H9 (cell line): ENCODE measurements at regions not wholly inside any gene's neighbourhood (a gene's known extent, or its start where the extent isn't known, plus 50 kb on each side); places are given as distances from the start of the nearest gene placed in this dataset.
"Not testable (repeated sequence)": the region's sequence is repeated elsewhere in the genome, so short reads cannot be mapped to it uniquely, and the experiment has no call there.

ENCODE experiments used
- DNase-seq: peaks from one replicate; pipeline ENCODE4 v3.0.0-alpha.2; 2017
- H2AFZ ChIP-seq: one replicate; pipeline ENCODE4 v1.6.1; 2013; ENCODE audit warnings: mild to moderate bottlenecking, low read length, control low read depth, moderate library complexity
- H2AK5ac ChIP-seq: 2 replicates; pipeline ENCODE4 v1.6.1; 2013; ENCODE audit warnings: low read length, control low read depth, mixed read lengths; ENCODE audit not compliant: insufficient read length
- H2BK120ac ChIP-seq: one replicate; pipeline ENCODE4 v1.6.1; 2013; ENCODE audit warnings: low read depth, mild to moderate bottlenecking, low read length, control low read depth, inconsistent platforms; ENCODE audit not compliant: poor library complexity, severe bottlenecking
- H2BK12ac ChIP-seq: 2 replicates; pipeline ENCODE4 v1.6.1; 2013; ENCODE audit warnings: low read length, control low read depth, mixed read lengths, low read depth; ENCODE audit not compliant: insufficient read length
- H2BK15ac ChIP-seq: 2 replicates; pipeline ENCODE4 v1.6.1; 2013; ENCODE audit warnings: low read depth, low read length, control low read depth
- H2BK20ac ChIP-seq: one replicate; pipeline ENCODE4 v1.6.1; 2013; ENCODE audit warnings: low read depth, mild to moderate bottlenecking, low read length, control low read depth, inconsistent platforms; ENCODE audit not compliant: poor library complexity, severe bottlenecking
- H2BK5ac ChIP-seq: 2 replicates; pipeline ENCODE4 v1.6.1; 2013; ENCODE audit warnings: low read length, control low read depth, mixed read lengths; ENCODE audit not compliant: insufficient read length
- H3K14ac ChIP-seq: 2 replicates; pipeline ENCODE4 v1.6.1; 2013; ENCODE audit warnings: low read length, control low read depth; ENCODE audit not compliant: insufficient read depth
- H3K18ac ChIP-seq: 2 replicates; pipeline ENCODE4 v1.6.1; 2013; ENCODE audit warnings: low read depth, mild to moderate bottlenecking, mixed read lengths, low read length, control low read depth; ENCODE audit not compliant: insufficient read length
- H3K23ac ChIP-seq: 2 replicates; pipeline ENCODE4 v1.6.1; 2013; ENCODE audit warnings: low read length, control low read depth, mixed read lengths, low read depth; ENCODE audit not compliant: insufficient read length
- H3K23me2 ChIP-seq: 2 replicates; pipeline ENCODE4 v1.6.1; 2013; ENCODE audit warnings: low read depth, mild to moderate bottlenecking, mixed read lengths, low read length, control low read depth; ENCODE audit not compliant: insufficient read length, poor library complexity, severe bottlenecking
- H3K27ac ChIP-seq: 2 replicates; pipeline ENCODE4 v1.5.1; 2013; ENCODE audit warnings: low read length, control low read depth, mixed read lengths, low read depth; ENCODE audit not compliant: insufficient read length
- H3K27me3 ChIP-seq: 2 replicates; pipeline ENCODE4 v1.6.1; 2013; ENCODE audit warnings: low read length, control low read depth, inconsistent platforms; ENCODE audit not compliant: insufficient read depth
- H3K4ac ChIP-seq: 2 replicates; pipeline ENCODE4 v1.6.1; 2013; ENCODE audit warnings: low read depth, mild to moderate bottlenecking, control low read depth, inconsistent platforms, low read length, moderate library complexity
- H3K4me1 ChIP-seq: 2 replicates; pipeline ENCODE4 v1.6.1; 2013; ENCODE audit warnings: low read length, control low read depth, inconsistent platforms; ENCODE audit not compliant: insufficient read depth
- H3K4me2 ChIP-seq: 2 replicates; pipeline ENCODE4 v1.6.1; 2013; ENCODE audit warnings: low read length, control low read depth, mixed read lengths; ENCODE audit not compliant: insufficient read length, insufficient read depth
- H3K56ac ChIP-seq: 2 replicates; pipeline ENCODE4 v1.6.1; 2013; ENCODE audit warnings: low read depth, mild to moderate bottlenecking, mixed read lengths, low read length, control low read depth; ENCODE audit not compliant: insufficient read length
- H3K79me1 ChIP-seq: 2 replicates; pipeline ENCODE4 v1.6.1; 2013; ENCODE audit warnings: low read depth, mild to moderate bottlenecking, moderate library complexity, low read length, control low read depth, inconsistent platforms; ENCODE audit not compliant: insufficient read depth, poor library complexity, severe bottlenecking
- H3K79me2 ChIP-seq: 2 replicates; pipeline ENCODE4 v1.6.1; 2013; ENCODE audit warnings: low read length, control low read depth, inconsistent platforms; ENCODE audit not compliant: insufficient read depth
- H3K9ac ChIP-seq: 2 replicates; pipeline ENCODE4 v1.6.1; 2013; ENCODE audit warnings: low read length, control low read depth, mixed read lengths; ENCODE audit not compliant: insufficient read length; ENCODE audit errors: extremely low read depth
- H3K9me3 ChIP-seq: one replicate; pipeline ENCODE4 v1.6.1; 2013; ENCODE audit warnings: low read depth, low read length, inconsistent platforms; ENCODE audit not compliant: control insufficient read depth
- H3T11ph ChIP-seq: one replicate; pipeline ENCODE4 v1.6.1; 2013; ENCODE audit warnings: mild to moderate bottlenecking, low read length, control low read depth, inconsistent platforms
- H4K20me1 ChIP-seq: one replicate; pipeline ENCODE4 v1.6.1; 2013; ENCODE audit not compliant: control insufficient read depth, insufficient read length, insufficient read depth
- H4K5ac ChIP-seq: 2 replicates; pipeline ENCODE4 v1.6.1; 2013; ENCODE audit warnings: low read depth, mild to moderate bottlenecking, mixed read lengths, low read length, control low read depth; ENCODE audit not compliant: insufficient read length
- H4K8ac ChIP-seq: replicated peaks from 2 replicates; pipeline ENCODE4 v1.6.1; 2013; ENCODE audit warnings: low read length, control low read depth, mixed read lengths, low read depth; ENCODE audit not compliant: insufficient read length
- H4K91ac ChIP-seq: 2 replicates; pipeline ENCODE4 v1.6.1; 2013; ENCODE audit warnings: low read depth, mild to moderate bottlenecking, moderate library complexity, mixed read lengths, low read length, control low read depth; ENCODE audit not compliant: insufficient read length
- H3K27ac Mint-ChIP-seq, 3 experiments: 2 replicates in 2 of 3; 3 replicates in 1 of 3; pipeline ENCODE4 v1.8.0; 2020 to 2021; ENCODE audit warnings: mixed read lengths in 3 of 3, mild to moderate bottlenecking in 1 of 3, moderate library complexity in 1 of 3
- H3K27me3 Mint-ChIP-seq: 2 replicates; pipeline ENCODE4 v1.8.0; 2021; ENCODE audit warnings: low read depth, mild to moderate bottlenecking, moderate library complexity, mixed read lengths
- H3K36me3 Mint-ChIP-seq, 3 experiments: 2 replicates in 2 of 3; 3 replicates in 1 of 3; pipeline ENCODE4 v1.8.0; 2020 to 2021; ENCODE audit warnings: low read depth in 3 of 3, mixed read lengths in 3 of 3; ENCODE audit not compliant: insufficient read depth in 1 of 3
- H3K4me1 Mint-ChIP-seq, 2 experiments: 2 replicates each; pipeline ENCODE4 v1.8.0; 2020; ENCODE audit warnings: mixed read lengths in 2 of 2
- H3K4me3 Mint-ChIP-seq, 2 experiments: 2 replicates in 1 of 2; 3 replicates in 1 of 2; pipeline ENCODE4 v1.8.0; 2020 to 2021; ENCODE audit warnings: mild to moderate bottlenecking in 2 of 2, mixed read lengths in 2 of 2, moderate library complexity in 1 of 2
- H3K9me3 Mint-ChIP-seq, 2 experiments: 2 replicates in 1 of 2; 3 replicates in 1 of 2; pipeline ENCODE4 v1.8.0; 2020; ENCODE audit warnings: mild to moderate bottlenecking in 2 of 2, mixed read lengths in 2 of 2, moderate library complexity in 1 of 2
- WGBS: extraction: QIAGEN DNeasy Blood & Tissue Kit; methylation state at CpG from one replicate; pipeline ENCODE4 v1.1.7; 2013; ENCODE audit warnings: missing lambda C conversion rate, low lambda C conversion rate, mixed read lengths; ENCODE audit not compliant: insufficient read length; ENCODE audit errors: extremely low coverage; 5-methylcytosine and 5-hydroxymethylcytosine counted together

- WGBS, result no CpG with 5 or more reads among the region's 84 CpGs
Measured at GRCh38 chr2:87076253-87077123, 54.8 kb upstream of the PLGLB1 start.

GRCh38 chr2:87077124-87077446 is 55.4 kb upstream of the PLGLB1 start:
- not testable (repeated sequence) for H3K27ac ChIP-seq, H3K9ac ChIP-seq, H3K27me3 Mint-ChIP-seq

More at GRCh38 chr2:87076253-87077123, 54.8 kb upstream of the PLGLB1 start:
- H2BK12ac ChIP-seq, H3T11ph ChIP-seq, H3K79me1 ChIP-seq, H2AK5ac ChIP-seq, H3K4ac ChIP-seq, H2BK20ac ChIP-seq, H4K20me1 ChIP-seq, H3K9me3 Mint-ChIP-seq, H3K4me1 Mint-ChIP-seq, H3K23ac ChIP-seq, H3K9me3 ChIP-seq, H3K27me3 ChIP-seq, H3K27me3 Mint-ChIP-seq, H3K23me2 ChIP-seq, H4K8ac ChIP-seq, H3K27ac ChIP-seq, H3K4me1 ChIP-seq, H2AFZ ChIP-seq, H3K79me2 ChIP-seq, H4K5ac ChIP-seq, H3K36me3 Mint-ChIP-seq, H4K91ac ChIP-seq, H2BK15ac ChIP-seq, H3K56ac ChIP-seq, H2BK5ac ChIP-seq: not testable (repeated sequence)
- peak overlapping the region; percentile 90 for H3K9ac ChIP-seq
- H2BK120ac ChIP-seq, result peak overlapping the region; percentile 97
- peak; percentile 78 for DNase-seq
- peak overlapping the region; percentile 82 for H3K18ac ChIP-seq
- Mint-ChIP-seq H3K27ac (peak overlapping the region; percentile 96 to 99 (median 98)), H3K4me3 (peak overlapping the region; percentile 89 to 93)
- H3K4me2 ChIP-seq, result peak overlapping the region; percentile 62
- H3K14ac ChIP-seq, result peak overlapping the region; percentile 82; the same call in 1 of the 2 replicates

More at GRCh38 chr2:87077124-87077446, 55.4 kb upstream of the PLGLB1 start:
- H3K18ac ChIP-seq, H2AFZ ChIP-seq, H3K4me1 ChIP-seq, H2BK20ac ChIP-seq, H4K20me1 ChIP-seq, H3K9me3 ChIP-seq, H4K5ac ChIP-seq, H3K23ac ChIP-seq, H3K79me2 ChIP-seq, H3K4me1 Mint-ChIP-seq, H3K36me3 Mint-ChIP-seq, H3T11ph ChIP-seq, H3K9me3 Mint-ChIP-seq, H2AK5ac ChIP-seq, H3K27me3 ChIP-seq, H3K14ac ChIP-seq, H4K91ac ChIP-seq, H3K23me2 ChIP-seq, H2BK120ac ChIP-seq, H3K4ac ChIP-seq, H3K56ac ChIP-seq, H2BK15ac ChIP-seq, H2BK5ac ChIP-seq, H2BK12ac ChIP-seq, DNase-seq, H3K79me1 ChIP-seq, H4K8ac ChIP-seq: not testable (repeated sequence)
- WGBS, result no CpG with 5 or more reads among the region's 26 CpGs
- H3K4me3 Mint-ChIP-seq, result peak overlapping the region; percentile 89 to 93
- peak overlapping the region; percentile 62 for H3K4me2 ChIP-seq
- H3K27ac Mint-ChIP-seq, result peak overlapping the region; percentile 96 to 99 (median 98); a peak in 4 of 7 replicates
